ENCODE measurements at regions not wholly inside any gene's neighbourhood (a gene's known extent, or its start where the extent isn't known, plus 50 kb on each side); places are given as distances from the start of the nearest gene placed in this dataset.

GRCh38 chr1:30633294-30633693 is 90.1 kb downstream of the MATN1 start:
- TF ChIP-seq PATZ1 (CRISPR knock-in tag; IDR thresholded peaks at IDR 0.05; ENCODE audit: borderline replicate concordance) (no peak), ZC3H10 (CRISPR knock-in tag; IDR thresholded peaks at IDR 0.05) (no peak), ZNF8 (CRISPR knock-in tag; IDR thresholded peaks at IDR 0.05) (no peak), CREB5 (CRISPR knock-in tag; IDR thresholded peaks at IDR 0.05; ENCODE audit: low read depth) (no peak), TSHZ2 (CRISPR knock-in tag; IDR thresholded peaks at IDR 0.05) (no peak)
- ATAC-seq, result no peak

GRCh38 chr1:30632481-30632880 is 90.9 kb downstream of the MATN1 start:
- no peak for TF ChIP-seq SNAI2 (CRISPR knock-in tag; IDR thresholded peaks at IDR 0.05)
- no peak for TF ChIP-seq ZC3H10 (CRISPR knock-in tag; IDR thresholded peaks at IDR 0.05)
- no peak for TF ChIP-seq POU6F1 (CRISPR knock-in tag; IDR thresholded peaks at IDR 0.05; ENCODE audit: borderline replicate concordance, low read depth)
- TF ChIP-seq ARNTL (CRISPR knock-in tag; IDR thresholded peaks at IDR 0.05; ENCODE audit: borderline replicate concordance, low read depth), result no peak
- TF ChIP-seq ZNF8 (CRISPR knock-in tag; IDR thresholded peaks at IDR 0.05), result no peak
- no peak for TF ChIP-seq ESRRG (CRISPR knock-in tag; IDR thresholded peaks at IDR 0.05)
- no peak for ATAC-seq

- no peak for ATAC-seq
- no peak for TF ChIP-seq TOX (CRISPR knock-in tag; IDR thresholded peaks at IDR 0.05; ENCODE audit: borderline replicate concordance)
- no peak for TF ChIP-seq POU6F1 (CRISPR knock-in tag; IDR thresholded peaks at IDR 0.05; ENCODE audit: borderline replicate concordance, low read depth)
- no peak for TF ChIP-seq CSRNP3 (CRISPR knock-in tag; IDR thresholded peaks at IDR 0.05)
- no peak for TF ChIP-seq RARB (CRISPR knock-in tag; IDR thresholded peaks at IDR 0.05)
- TF ChIP-seq SNAI2 (CRISPR knock-in tag; IDR thresholded peaks at IDR 0.05), result no peak
- TF ChIP-seq ESRRG (CRISPR knock-in tag; IDR thresholded peaks at IDR 0.05), result no peak
Measured at GRCh38 chr1:30631700-30632099, 91.7 kb downstream of the MATN1 start.

GRCh38 chr1:30629501-30629900 is 93.9 kb downstream of the MATN1 start:
- TF ChIP-seq CSDC2 (CRISPR knock-in tag; IDR thresholded peaks at IDR 0.05) (no peak), BACH2 (CRISPR knock-in tag; IDR thresholded peaks at IDR 0.05; ENCODE audit: borderline replicate concordance) (no peak), ZNF565 (CRISPR knock-in tag; conservative IDR thresholded peaks at IDR 0.05; ENCODE audit: low read depth) (no peak), TOX (CRISPR knock-in tag; IDR thresholded peaks at IDR 0.05; ENCODE audit: borderline replicate concordance) (no peak), ZFP3 (CRISPR knock-in tag; IDR thresholded peaks at IDR 0.05) (no peak), OSR1 (CRISPR knock-in tag; IDR thresholded peaks at IDR 0.05) (no peak), CSRNP3 (CRISPR knock-in tag; IDR thresholded peaks at IDR 0.05) (no peak), ZNF8 (CRISPR knock-in tag; IDR thresholded peaks at IDR 0.05) (no peak), TSHZ2 (CRISPR knock-in tag; IDR thresholded peaks at IDR 0.05) (no peak), SNAI2 (CRISPR knock-in tag; IDR thresholded peaks at IDR 0.05) (no peak), PPARA (CRISPR knock-in tag; IDR thresholded peaks at IDR 0.05; ENCODE audit: borderline replicate concordance) (no peak), RARB (CRISPR knock-in tag; IDR thresholded peaks at IDR 0.05) (no peak)
- no peak for ATAC-seq
